Left lung (tissue), 4 donors: ENCODE measurements at regions not wholly inside any gene's neighbourhood (a gene's known extent, or its start where the extent isn't known, plus 50 kb on each side); places are given as distances from the start of the nearest gene placed in this dataset.

Experiments
- ATAC-seq: fragments of 200-7000 bp; cut with Tn5 transposase; one replicate; pipeline ENCODE4 v1.9.1; 2020; ENCODE audit warnings: moderate library complexity
- DNase-seq, 4 donors: peaks; one replicate each; pipeline ENCODE4 v3.0.0-alpha.2; 2013 to 2020
- H3K27ac ChIP-seq, 2 donors: fragments of 200-600 bp; sonication (generic) in 1 of 2; one replicate each; pipeline versions ENCODE4 v1.5.0 to v1.8.0; 2020 to 2021
- H3K27me3 ChIP-seq, 2 donors: fragments of 200-600 bp; sonication (generic) in 1 of 2; one replicate each; pipeline versions ENCODE4 v1.5.0 to v1.8.0; 2020 to 2021
- H3K36me3 ChIP-seq, 2 donors: fragments of 200-600 bp; sonication (generic) in 1 of 2; one replicate each; pipeline versions ENCODE4 v1.5.0 to v1.8.0; 2020 to 2021
- H3K4me1 ChIP-seq, 2 donors: fragments of 200-600 bp; one replicate each; pipeline ENCODE4 v1.8.0; 2021
- H3K4me3 ChIP-seq, 2 donors: fragments of 200-600 bp; sonication (generic) in 1 of 2; one replicate each; pipeline versions ENCODE4 v1.5.0 to v1.8.0; 2020 to 2021; ENCODE audit warnings: mild to moderate bottlenecking in 1 of 2
- H3K9me3 ChIP-seq, 2 donors: fragments of 200-600 bp; sonication (generic) in 1 of 2; one replicate each; pipeline versions ENCODE4 v1.5.0 to v1.8.0; 2020 to 2021
- CTCF ChIP-seq, 2 donors: fragments of 200-600 bp; sonication (generic) in 1 of 2; IDR thresholded peaks; one replicate each; pipeline versions ENCODE4 v1.5.0 to v1.8.0; 2021; ENCODE audit warnings: antibody characterized with exemption in 2 of 2
- intact Hi-C, 2 donors: fragments of 100-400 bp; cut with DNase I; formaldehyde crosslinking; loops; one replicate each; pipeline versions ENCODE4 v1.11.2 to v1.14.2; 2022
- donor health status: DM: no; HTN: yes; CAD: no.
- donor health status: DM: no; HTN: no; CAD: no.

- no peaks in the 10 kb centered on the region for H3K9me3 ChIP-seq
- no peak for DNase-seq
- H3K27me3 ChIP-seq, result no peaks in the 10 kb centered on the region
- H3K4me1 ChIP-seq, result no peaks in the 10 kb centered on the region
- TF ChIP-seq CTCF (IDR thresholded peaks at IDR 0.05), result no peak
- intact Hi-C loops, result no loop called here
- H3K27ac ChIP-seq, result no peak overlapping the region
- no peaks in the 10 kb centered on the region for H3K36me3 ChIP-seq
- ATAC-seq, result no peak
- H3K4me3 ChIP-seq, result no peak overlapping the region
Observed at GRCh38 chr18:7497081-7497480, 70.0 kb upstream of the PTPRM start.

GRCh38 chr18:7511106-7511505, 56.0 kb upstream of the PTPRM start:
- intact Hi-C loops, result no loop called here
- DNase-seq (no peak), ATAC-seq (no peak)
- H3K4me1 ChIP-seq, result no peaks in the 10 kb centered on the region
- H3K4me3 ChIP-seq, result no peak overlapping the region
- no peaks in the 10 kb centered on the region for H3K27me3 ChIP-seq
- no peak overlapping the region for H3K27ac ChIP-seq
- H3K9me3 ChIP-seq, result no peaks in the 10 kb centered on the region
- H3K36me3 ChIP-seq, result no peaks in the 10 kb centered on the region
- no peak for TF ChIP-seq CTCF (IDR thresholded peaks at IDR 0.05)

- intact Hi-C loops, result no loop called here
- H3K9me3 ChIP-seq, result no peaks in the 10 kb centered on the region
- H3K27ac ChIP-seq, result no peak overlapping the region
- no peak overlapping the region for H3K4me3 ChIP-seq
- no peak for TF ChIP-seq CTCF (IDR thresholded peaks at IDR 0.05)
- no peaks in the 10 kb centered on the region for H3K36me3 ChIP-seq
- DNase-seq (peak in 2 of 4 donors; percentile 13 to 41), ATAC-seq (peak; percentile 28)
- H3K4me1 ChIP-seq, result no peaks in the 10 kb centered on the region
- H3K27me3 ChIP-seq, result no peaks in the 10 kb centered on the region
Observed at GRCh38 chr18:7512348-7512747, 54.8 kb upstream of the PTPRM start.

GRCh38 chr18:7512990-7513389, 54.1 kb upstream of the PTPRM start:
- Histone ChIP-seq H3K4me1 (no peaks in the 10 kb centered on the region), H3K27ac (no peak overlapping the region), H3K27me3 (no peaks in the 10 kb centered on the region), H3K36me3 (no peaks in the 10 kb centered on the region), H3K4me3 (no peak overlapping the region), H3K9me3 (no peaks in the 10 kb centered on the region)
- ATAC-seq (no peak), DNase-seq (no peak)
- intact Hi-C loops, result no loop called here
- TF ChIP-seq CTCF (IDR thresholded peaks at IDR 0.05), result no peak

GRCh38 chr18:7514796-7515440, 52.2 kb upstream of the PTPRM start:
- Histone ChIP-seq H3K4me1 (no peaks in the 10 kb centered on the region), H3K4me3 (no peak overlapping the region), H3K27me3 (no peaks in the 10 kb centered on the region), H3K9me3 (no peaks in the 10 kb centered on the region), H3K27ac (no peak overlapping the region), H3K36me3 (no peaks in the 10 kb centered on the region)
- ATAC-seq (peak; percentile 20), DNase-seq (no peak)
- no peak for TF ChIP-seq CTCF (IDR thresholded peaks at IDR 0.05)
- intact Hi-C loops, result no loop called here
